ENCODE measurements at regions not wholly inside any gene's neighbourhood (a gene's known extent, or its start where the extent isn't known, plus 50 kb on each side); places are given as distances from the start of the nearest gene placed in this dataset.

DNA sequence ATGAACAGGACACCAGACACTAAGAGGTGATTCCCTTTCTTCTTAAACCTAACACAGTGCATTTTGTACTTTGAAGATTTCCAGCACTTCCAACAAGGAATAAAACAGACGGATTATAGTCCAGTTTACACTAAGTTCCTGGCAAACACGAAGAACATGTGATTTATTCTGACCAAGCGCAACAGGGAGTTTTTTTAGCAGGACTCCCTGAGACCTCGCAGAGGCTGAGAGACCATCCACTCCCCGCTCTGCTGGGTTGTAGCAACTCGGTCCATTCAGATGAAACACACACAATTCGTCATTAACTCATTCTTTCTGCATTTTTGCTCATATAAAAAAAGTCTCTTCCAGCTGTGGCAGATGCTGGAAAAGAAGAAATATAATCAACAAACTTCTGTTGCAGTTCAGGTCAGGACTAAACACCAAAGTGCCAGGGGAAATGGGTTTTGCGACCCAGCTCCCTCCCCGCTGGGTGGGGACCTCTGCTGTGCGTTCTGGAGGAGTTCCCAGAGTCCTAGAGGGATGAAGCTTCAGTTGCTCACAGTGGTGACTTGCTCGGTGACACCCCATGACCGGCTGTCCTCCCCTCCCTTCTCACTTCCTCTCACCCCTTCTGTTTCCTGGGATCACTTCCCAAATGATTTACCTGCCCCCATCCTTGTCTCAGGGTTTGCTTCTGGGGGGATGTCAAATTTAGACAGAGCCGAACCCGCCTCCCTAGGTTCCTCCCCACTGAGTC lies 52.5 kb downstream of the KCNF1 start:
- H2AFZ ChIP-seq (ENCODE audit: low read depth, low read length) = no peak overlapping the region

More for the DNA sequence above, 52.5 kb downstream of the KCNF1 start:
- dilution Hi-C loops (cut with MboI; ENCODE audit: extremely low pct_ligation_motif_present, low sequenced_read_pairs) (no loop called here), intact Hi-C loops (cut with micrococcal nuclease) (no loop called here)
- no peak overlapping the region for H3K9ac ChIP-seq (replicated peaks; ENCODE audit: extremely low read depth, insufficient read depth, low read length)
- H3K9me3 ChIP-seq (replicated peaks; ENCODE audit: control insufficient read depth, insufficient read depth, low read length) = no peaks in the 10 kb centered on the region
- DNase-seq (ENCODE audit: low read depth, low spot score) (no peak), FAIRE-seq (no peak)
- no TSS peak for BruUV-seq (replicated peaks)
- H4K20me1 ChIP-seq (replicated peaks; ENCODE audit: control insufficient read depth, extremely low read depth, insufficient read depth, low read length) = no peaks in the 10 kb centered on the region
- no peak overlapping the region for H3K4me3 ChIP-seq (replicated peaks in 1 of 3; ENCODE audit: insufficient read depth in 1 of 3, low read depth in 1 of 3, low read length in 3 of 3)
- CTCF ChIA-PET = no interaction called here
- H3K36me3 ChIP-seq (ENCODE audit: control insufficient read depth in 2 of 2, extremely low read depth in 1 of 2, insufficient read depth in 2 of 2, low read length in 2 of 2) = no peaks in the 10 kb centered on the region
- no peaks in the 10 kb centered on the region for H3K9me1 ChIP-seq (replicated peaks; ENCODE audit: control insufficient read depth, extremely low read depth, insufficient read depth, low read length)
- no peak overlapping the region for H3K27ac ChIP-seq (ENCODE audit: insufficient read depth, low read depth, low read length)
- H3K4me2 ChIP-seq (ENCODE audit: insufficient read depth, low read length) = no peak overlapping the region
- H3K27me3 ChIP-seq (ENCODE audit: control insufficient read depth in 2 of 2, insufficient read depth in 2 of 2, low read length in 2 of 2) = peaks cover 6 to 9% of the 10 kb centered on the region in 2 experiments
- no peak for TF ChIP-seq GATA2 (IDR thresholded peaks at IDR 0.05; ENCODE audit: insufficient read depth, insufficient read length, low read depth, low read length)
- no peak for TF ChIP-seq MYC (IDR thresholded peaks at IDR 0.05; ENCODE audit: low read depth, low read length)
- TF ChIP-seq, protein P1, sequence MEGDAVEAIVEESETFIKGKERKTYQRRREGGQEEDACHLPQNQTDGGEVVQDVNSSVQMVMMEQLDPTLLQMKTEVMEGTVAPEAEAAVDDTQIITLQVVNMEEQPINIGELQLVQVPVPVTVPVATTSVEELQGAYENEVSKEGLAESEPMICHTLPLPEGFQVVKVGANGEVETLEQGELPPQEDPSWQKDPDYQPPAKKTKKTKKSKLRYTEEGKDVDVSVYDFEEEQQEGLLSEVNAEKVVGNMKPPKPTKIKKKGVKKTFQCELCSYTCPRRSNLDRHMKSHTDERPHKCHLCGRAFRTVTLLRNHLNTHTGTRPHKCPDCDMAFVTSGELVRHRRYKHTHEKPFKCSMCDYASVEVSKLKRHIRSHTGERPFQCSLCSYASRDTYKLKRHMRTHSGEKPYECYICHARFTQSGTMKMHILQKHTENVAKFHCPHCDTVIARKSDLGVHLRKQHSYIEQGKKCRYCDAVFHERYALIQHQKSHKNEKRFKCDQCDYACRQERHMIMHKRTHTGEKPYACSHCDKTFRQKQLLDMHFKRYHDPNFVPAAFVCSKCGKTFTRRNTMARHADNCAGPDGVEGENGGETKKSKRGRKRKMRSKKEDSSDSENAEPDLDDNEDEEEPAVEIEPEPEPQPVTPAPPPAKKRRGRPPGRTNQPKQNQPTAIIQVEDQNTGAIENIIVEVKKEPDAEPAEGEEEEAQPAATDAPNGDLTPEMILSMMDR (IDR thresholded peaks at IDR 0.05; ENCODE audit: extremely low read depth in 1 of 2, insufficient read depth in 1 of 2, low read depth in 1 of 2, low read length in 2 of 2) = no peak
- TF ChIP-seq EZH2 (IDR thresholded peaks at IDR 0.05; ENCODE audit: borderline replicate concordance, low read depth, low read length, severe bottlenecking) = no peak
- no peak for TF ChIP-seq JUN (IDR thresholded peaks at IDR 0.05; ENCODE audit: borderline replicate concordance, insufficient read depth, insufficient read length, low read depth)
- H3K4me1 ChIP-seq (ENCODE audit: control insufficient read depth, extremely low read depth, insufficient read depth, low read length) = no peaks in the 10 kb centered on the region
- H3K79me2 ChIP-seq (ENCODE audit: control insufficient read depth, insufficient read depth, low read length) = no peaks in the 10 kb centered on the region
- POLR2A ChIA-PET = no interaction called here
